PFSK-1 (cell line): ENCODE measurements at regions not wholly inside any gene's neighbourhood (a gene's known extent, or its start where the extent isn't known, plus 50 kb on each side); places are given as distances from the start of the nearest gene placed in this dataset.

Experiments
- FOXP2 ChIP-seq: optimal IDR thresholded peaks from 2 replicates; pipeline ENCODE3; 2011; ENCODE audit warnings: borderline replicate concordance, control low read depth, inconsistent platforms; ENCODE audit not compliant: insufficient read depth; ENCODE audit errors: extremely low read length, extremely low read depth
- POLR2AphosphoS5 ChIP-seq: IDR thresholded peaks from 2 replicates; pipeline ENCODE4 v1.6.1; 2012; ENCODE audit warnings: low read depth, mild to moderate bottlenecking, control low read depth, low read length, moderate library complexity
- REST ChIP-seq, 2 experiments: IDR thresholded peaks; 2 replicates each; pipeline versions ENCODE4 v1.6.1 to v1.8.0; 2011 to 2012; ENCODE audit warnings: low read depth in 2 of 2, low read length in 2 of 2, control low read depth in 1 of 2, inconsistent platforms in 1 of 2, mild to moderate bottlenecking in 1 of 2, moderate library complexity in 1 of 2; ENCODE audit not compliant: insufficient read depth in 1 of 2
- SIN3A ChIP-seq: IDR thresholded peaks from 2 replicates; pipeline ENCODE4 v1.6.1; 2012; ENCODE audit warnings: mild to moderate bottlenecking, low read length, moderate library complexity, borderline replicate concordance; ENCODE audit not compliant: insufficient read depth
- TAF1 ChIP-seq: IDR thresholded peaks from 2 replicates; pipeline ENCODE4 v1.6.1; 2012; ENCODE audit warnings: low read length, control low read depth, borderline replicate concordance; ENCODE audit not compliant: insufficient read depth

- no peak for TF ChIP-seq TAF1
- TF ChIP-seq REST (IDR thresholded peaks at IDR 0.05; ENCODE audit: insufficient read depth in 1 of 2, low read depth in 2 of 2, low read length in 2 of 2): no peak
These were observed 179.3 kb upstream of the BTG1 start for GRCh38 chr12:92324849-92325500.

GRCh38 chr12:92312463-92312964 is 166.9 kb upstream of the BTG1 start:
- TF ChIP-seq POLR2AphosphoS5: no peak
- TF ChIP-seq REST (IDR thresholded peaks at IDR 0.05; ENCODE audit: insufficient read depth in 1 of 2, low read depth in 2 of 2, low read length in 2 of 2): no peak
- no peak for TF ChIP-seq TAF1
- no peak for TF ChIP-seq SIN3A
- no peak for TF ChIP-seq FOXP2

GRCh38 chr12:92304371-92305055 is 158.9 kb upstream of the BTG1 start:
- TF ChIP-seq TAF1 (no peak), FOXP2 (no peak), SIN3A (no peak), REST (IDR thresholded peaks at IDR 0.05; ENCODE audit: insufficient read depth in 1 of 2, low read depth in 2 of 2, low read length in 2 of 2) (no peak), POLR2AphosphoS5 (no peak)

GRCh38 chr12:92302041-92302829 is 156.6 kb upstream of the BTG1 start:
- no peak for TF ChIP-seq POLR2AphosphoS5
- TF ChIP-seq FOXP2: no peak

- no peak for TF ChIP-seq POLR2AphosphoS5
- no peak for TF ChIP-seq TAF1
- no peak for TF ChIP-seq SIN3A
- no peak for TF ChIP-seq FOXP2
- no peak for TF ChIP-seq REST (IDR thresholded peaks at IDR 0.05; ENCODE audit: insufficient read depth in 1 of 2, low read depth in 2 of 2, low read length in 2 of 2)
These were observed 155.7 kb upstream of the BTG1 start for GRCh38 chr12:92301356-92301755.
